Activated B cell treated with CpG ODN at 0.5 μM for 24 hours (primary cell): ENCODE measurements at regions not wholly inside any gene's neighbourhood (a gene's known extent, or its start where the extent isn't known, plus 50 kb on each side); places are given as distances from the start of the nearest gene placed in this dataset.

Experiments used
- ATAC-seq: fragments of 200-7000 bp; cut with Tn5 transposase; one replicate; pipeline ENCODE4 v1.10.0; 2021; ENCODE audit warnings: low read depth, mild to moderate bottlenecking, moderate library complexity
- CTCF ChIA-PET: fragments of 350-600 bp; sonication (Branson Sonifier 250); formaldehyde crosslinking; loops from one replicate; lab custom pipeline; 2021; ENCODE audit warnings: antibody characterized with exemption; lab: Charles Lee
- POLR2A ChIA-PET: fragments of 350-600 bp; sonication (Branson Sonifier 250); formaldehyde crosslinking; loops from one replicate; lab custom pipeline; 2021; ENCODE audit warnings: antibody characterized with exemption; lab: Charles Lee
- DNase-seq: peaks from one replicate; pipeline ENCODE4 v3.0.0; 2022
- H3K27ac Mint-ChIP-seq: one replicate; pipeline ENCODE4 v1.8.0; 2020; ENCODE audit warnings: mixed read lengths
- H3K27me3 Mint-ChIP-seq: one replicate; pipeline ENCODE4 v1.8.0; 2021; ENCODE audit warnings: mixed read lengths
- H3K36me3 Mint-ChIP-seq: one replicate; pipeline ENCODE4 v1.8.0; 2021; ENCODE audit warnings: low read depth, mixed read lengths
- H3K4me1 Mint-ChIP-seq: one replicate; pipeline ENCODE4 v1.8.0; 2021; ENCODE audit warnings: mixed read lengths
- H3K4me3 Mint-ChIP-seq: one replicate; pipeline ENCODE4 v1.8.0; 2020; ENCODE audit warnings: mild to moderate bottlenecking, mixed read lengths
- H3K9me3 Mint-ChIP-seq: one replicate; pipeline ENCODE4 v1.8.0; 2020; ENCODE audit warnings: mixed read lengths
- CTCF ChIP-seq: fragments of 200-600 bp; IDR thresholded peaks from one replicate; pipeline ENCODE4 v1.8.0; 2022; ENCODE audit warnings: antibody characterized with exemption, mild to moderate bottlenecking
- intact Hi-C: fragments of 100-400 bp; cut with micrococcal nuclease; formaldehyde crosslinking; loops from one replicate; pipeline ENCODE4 v1.15.1; 2024

GRCh38 chr18:47737198-47737830, 193.1 kb downstream of the SMAD2 start:
- H3K36me3 Mint-ChIP-seq = no peaks in the 10 kb centered on the region
- DNase-seq = no peak
- H3K4me3 Mint-ChIP-seq = no peak overlapping the region
- peaks cover 5% of the 10 kb centered on the region for H3K4me1 Mint-ChIP-seq
- H3K27ac Mint-ChIP-seq = no peak overlapping the region
- intact Hi-C loops = no loop called here
- H3K9me3 Mint-ChIP-seq = peaks cover 8% of the 10 kb centered on the region
- POLR2A ChIA-PET = no interaction called here
- no peak for ATAC-seq
- CTCF ChIA-PET = no interaction called here
- no peak for TF ChIP-seq CTCF
- H3K27me3 Mint-ChIP-seq = peaks cover 30% of the 10 kb centered on the region

GRCh38 chr18:47736376-47737140, 193.9 kb downstream of the SMAD2 start:
- CTCF ChIA-PET = no interaction called here
- H3K4me3 Mint-ChIP-seq = no peak overlapping the region
- no peaks in the 10 kb centered on the region for H3K36me3 Mint-ChIP-seq
- H3K27ac Mint-ChIP-seq = no peak overlapping the region
- no peak for ATAC-seq
- H3K27me3 Mint-ChIP-seq = peaks cover 30% of the 10 kb centered on the region
- no peak for TF ChIP-seq CTCF
- no peak for DNase-seq
- POLR2A ChIA-PET = no interaction called here
- peaks cover 5% of the 10 kb centered on the region for H3K4me1 Mint-ChIP-seq
- peaks cover 8% of the 10 kb centered on the region for H3K9me3 Mint-ChIP-seq
- intact Hi-C loops = no loop called here

GRCh38 chr18:47735041-47735702, 195.3 kb downstream of the SMAD2 start:
- ChIA-PET POLR2A (no interaction called here), CTCF (no interaction called here)
- DNase-seq (no peak), ATAC-seq (no peak)
- H3K4me3 Mint-ChIP-seq = no peak overlapping the region
- no peak for TF ChIP-seq CTCF
- H3K27ac Mint-ChIP-seq = no peak overlapping the region
- H3K9me3 Mint-ChIP-seq = peaks cover 8% of the 10 kb centered on the region
- peaks cover 32% of the 10 kb centered on the region for H3K27me3 Mint-ChIP-seq
- peaks cover 5% of the 10 kb centered on the region for H3K4me1 Mint-ChIP-seq
- H3K36me3 Mint-ChIP-seq = no peaks in the 10 kb centered on the region
- intact Hi-C loops = no loop called here

GRCh38 chr18:47731276-47731675, 199.2 kb downstream of the SMAD2 start:
- DNase-seq (no peak), ATAC-seq (no peak)
- ChIA-PET CTCF (no interaction called here), POLR2A (no interaction called here)
- intact Hi-C loops = no loop called here
- TF ChIP-seq CTCF = no peak
- Mint-ChIP-seq H3K27me3 (peaks cover 27% of the 10 kb centered on the region), H3K4me1 (no peaks in the 10 kb centered on the region), H3K27ac (no peak overlapping the region), H3K9me3 (no peaks in the 10 kb centered on the region), H3K4me3 (no peak overlapping the region), H3K36me3 (no peaks in the 10 kb centered on the region)

GRCh38 chr18:47730795-47731194, 199.7 kb downstream of the SMAD2 start:
- no peaks in the 10 kb centered on the region for H3K9me3 Mint-ChIP-seq
- ChIA-PET CTCF (no interaction called here), POLR2A (no interaction called here)
- DNase-seq (no peak), ATAC-seq (no peak)
- no peak overlapping the region for H3K4me3 Mint-ChIP-seq
- H3K4me1 Mint-ChIP-seq = no peaks in the 10 kb centered on the region
- intact Hi-C loops = no loop called here
- H3K27me3 Mint-ChIP-seq = peaks cover 22% of the 10 kb centered on the region
- no peaks in the 10 kb centered on the region for H3K36me3 Mint-ChIP-seq
- H3K27ac Mint-ChIP-seq = no peak overlapping the region
- no peak for TF ChIP-seq CTCF
